ENCODE measurements at regions not wholly inside any gene's neighbourhood (a gene's known extent, or its start where the extent isn't known, plus 50 kb on each side); places are given as distances from the start of the nearest gene placed in this dataset.

GRCh38 chr10:130418731-130419130 lies 282.5 kb downstream of the GLRX3 start:
- H3K4me1 ChIP-seq (ENCODE audit: control insufficient read depth in 5 of 5, insufficient read depth in 5 of 5, low read length in 5 of 5): no peaks in the 10 kb centered on the region
- H3K36me3 ChIP-seq (ENCODE audit: control insufficient read depth in 4 of 4, insufficient read depth in 4 of 4, low read length in 4 of 4): no peaks in the 10 kb centered on the region
- H3K4me3 ChIP-seq: no peak overlapping the region
- no peaks in the 10 kb centered on the region for H3K27me3 ChIP-seq (ENCODE audit: control insufficient read depth in 3 of 3, insufficient read depth in 3 of 3, low read length in 2 of 3)
- ATAC-seq (ENCODE audit: insufficient read depth, low FRiP score) (no peak), DNase-seq (no peak)
- TF ChIP-seq, protein P1, sequence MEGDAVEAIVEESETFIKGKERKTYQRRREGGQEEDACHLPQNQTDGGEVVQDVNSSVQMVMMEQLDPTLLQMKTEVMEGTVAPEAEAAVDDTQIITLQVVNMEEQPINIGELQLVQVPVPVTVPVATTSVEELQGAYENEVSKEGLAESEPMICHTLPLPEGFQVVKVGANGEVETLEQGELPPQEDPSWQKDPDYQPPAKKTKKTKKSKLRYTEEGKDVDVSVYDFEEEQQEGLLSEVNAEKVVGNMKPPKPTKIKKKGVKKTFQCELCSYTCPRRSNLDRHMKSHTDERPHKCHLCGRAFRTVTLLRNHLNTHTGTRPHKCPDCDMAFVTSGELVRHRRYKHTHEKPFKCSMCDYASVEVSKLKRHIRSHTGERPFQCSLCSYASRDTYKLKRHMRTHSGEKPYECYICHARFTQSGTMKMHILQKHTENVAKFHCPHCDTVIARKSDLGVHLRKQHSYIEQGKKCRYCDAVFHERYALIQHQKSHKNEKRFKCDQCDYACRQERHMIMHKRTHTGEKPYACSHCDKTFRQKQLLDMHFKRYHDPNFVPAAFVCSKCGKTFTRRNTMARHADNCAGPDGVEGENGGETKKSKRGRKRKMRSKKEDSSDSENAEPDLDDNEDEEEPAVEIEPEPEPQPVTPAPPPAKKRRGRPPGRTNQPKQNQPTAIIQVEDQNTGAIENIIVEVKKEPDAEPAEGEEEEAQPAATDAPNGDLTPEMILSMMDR (IDR thresholded peaks at IDR 0.05; ENCODE audit: control extremely low read depth, extremely low read depth): no peak
- WGBS, 2 donors: 77 to 89% methylated on average over 10 of the region's 10 CpGs
- no peak overlapping the region for H3K9ac ChIP-seq (ENCODE audit: insufficient read depth in 1 of 2, low read length in 2 of 2)
- H3K27ac ChIP-seq (ENCODE audit: low read depth in 1 of 2, low read length in 1 of 2): no peak overlapping the region
- peaks cover 0 to 6% (median 2%) of the 10 kb centered on the region in 4 donors for H3K9me3 ChIP-seq (ENCODE audit: control insufficient read depth in 4 of 4, insufficient read depth in 3 of 4, low read length in 3 of 4)

DNA sequence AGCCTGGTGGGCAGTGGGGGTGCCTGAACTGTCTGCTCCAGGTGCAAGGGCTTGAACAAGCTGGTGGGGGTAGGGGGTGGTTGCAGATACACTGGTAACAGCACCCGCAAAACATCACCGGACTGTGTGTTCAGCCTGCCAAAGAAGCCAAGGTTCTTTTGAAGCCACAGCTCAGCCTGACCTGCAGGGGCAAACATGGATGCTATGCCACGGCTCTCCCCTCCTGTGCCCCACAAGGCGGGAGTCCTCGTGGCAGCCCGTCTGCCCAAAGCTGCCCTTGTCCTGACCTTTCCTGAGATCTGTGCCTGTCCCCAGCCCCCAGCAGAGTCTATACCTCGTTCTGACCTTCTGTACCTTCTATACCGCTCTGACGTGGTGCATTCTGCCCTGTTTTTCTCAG lies 285.7 kb downstream of the GLRX3 start:
- no peak for ATAC-seq (ENCODE audit: insufficient read depth, low FRiP score)
- 76 to 78% methylated on average over 9 of the region's 9 CpGs for WGBS, 2 donors
- H3K27me3 ChIP-seq (ENCODE audit: control insufficient read depth in 3 of 3, insufficient read depth in 3 of 3, low read length in 2 of 3): no peaks in the 10 kb centered on the region
- H3K9me3 ChIP-seq (ENCODE audit: control insufficient read depth in 4 of 4, insufficient read depth in 3 of 4, low read length in 3 of 4): peaks cover 0 to 10% (median 2%) of the 10 kb centered on the region in 4 donors
- H3K9ac ChIP-seq (ENCODE audit: insufficient read depth in 1 of 2, low read length in 2 of 2): no peak overlapping the region
- no peaks in the 10 kb centered on the region for H3K4me1 ChIP-seq (ENCODE audit: control insufficient read depth in 5 of 5, insufficient read depth in 5 of 5, low read length in 5 of 5)
- no peak overlapping the region for H3K4me3 ChIP-seq
- H3K27ac ChIP-seq (ENCODE audit: low read depth in 1 of 2, low read length in 1 of 2): no peak overlapping the region
- no peak for DNase-seq
- TF ChIP-seq, protein P1 (IDR thresholded peaks at IDR 0.05; ENCODE audit: control extremely low read depth, extremely low read depth): no peak
- no peaks in the 10 kb centered on the region for H3K36me3 ChIP-seq (ENCODE audit: control insufficient read depth in 4 of 4, insufficient read depth in 4 of 4, low read length in 4 of 4)

DNA sequence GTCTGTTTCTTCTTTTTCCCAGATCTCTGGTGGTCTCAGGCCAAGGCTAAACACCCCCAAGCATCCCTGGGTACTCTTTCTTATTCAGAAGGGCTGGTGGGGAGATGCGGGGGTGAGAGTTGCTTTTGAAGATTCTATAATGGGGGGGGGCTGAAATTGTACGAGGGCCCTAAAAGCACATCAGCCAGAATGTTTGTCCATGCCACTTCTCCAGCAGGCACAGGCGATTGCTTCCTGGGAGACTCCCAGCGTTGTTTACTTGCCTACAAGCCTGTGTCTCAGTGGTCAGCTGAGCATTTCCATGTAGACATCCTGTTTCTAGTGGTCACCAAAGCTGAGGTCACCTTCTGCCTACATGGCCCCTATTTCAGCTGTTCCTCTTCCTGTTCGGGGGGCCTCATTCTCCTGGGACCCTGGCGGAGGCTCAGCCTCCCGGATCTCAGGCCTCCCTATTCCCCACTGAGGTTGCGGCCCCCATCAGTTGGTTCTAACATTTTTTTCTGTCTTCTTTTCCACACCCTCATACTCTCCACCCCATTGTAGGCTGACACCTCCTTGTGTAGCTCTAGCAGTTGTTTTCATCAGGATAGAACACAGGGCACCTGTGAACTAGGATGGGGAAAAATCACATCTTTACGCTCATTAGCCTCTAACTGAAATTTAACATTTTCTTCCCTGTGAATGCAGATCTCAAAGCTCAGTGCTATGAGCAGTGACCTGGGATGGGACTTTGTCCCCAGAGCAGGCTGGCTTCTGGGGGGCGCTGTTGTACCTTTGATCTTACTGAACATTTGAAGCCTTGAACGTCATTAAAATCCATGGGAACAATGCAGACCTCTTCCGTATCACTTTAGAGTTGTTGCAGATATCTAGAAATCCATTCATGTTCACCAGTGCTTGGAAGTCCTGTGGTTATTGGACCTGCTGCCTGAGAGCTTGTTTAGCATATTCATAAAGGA lies 286.5 kb downstream of the GLRX3 start:
- TF ChIP-seq, protein P1 (IDR thresholded peaks at IDR 0.05; ENCODE audit: control extremely low read depth, extremely low read depth): no peak
- Histone ChIP-seq H3K4me3 (no peak overlapping the region), H3K9me3 (ENCODE audit: control insufficient read depth in 4 of 4, insufficient read depth in 3 of 4, low read length in 3 of 4) (peaks cover 0 to 10% (median 2%) of the 10 kb centered on the region in 4 donors), H3K27ac (ENCODE audit: low read depth in 1 of 2, low read length in 1 of 2) (no peak overlapping the region), H3K4me1 (ENCODE audit: control insufficient read depth in 5 of 5, insufficient read depth in 5 of 5, low read length in 5 of 5) (no peaks in the 10 kb centered on the region), H3K9ac (ENCODE audit: insufficient read depth in 1 of 2, low read length in 2 of 2) (no peak overlapping the region), H3K36me3 (ENCODE audit: control insufficient read depth in 4 of 4, insufficient read depth in 4 of 4, low read length in 4 of 4) (no peaks in the 10 kb centered on the region), H3K27me3 (ENCODE audit: control insufficient read depth in 3 of 3, insufficient read depth in 3 of 3, low read length in 2 of 3) (no peaks in the 10 kb centered on the region)
- ATAC-seq (ENCODE audit: insufficient read depth, low FRiP score) (no peak), DNase-seq (no peak)
- WGBS, 2 donors: 74 to 81% methylated on average over 12 of the region's 12 CpGs
